Amygdala (tissue), 56 donors: ENCODE measurements at regions not wholly inside any gene's neighbourhood (a gene's known extent, or its start where the extent isn't known, plus 50 kb on each side); places are given as distances from the start of the nearest gene placed in this dataset.

Source experiments
- DNase-seq, 56 donors: peaks; one replicate each; lab custom pipeline; 2025; lab: John Stamatoyannopoulos, UW

DNA sequence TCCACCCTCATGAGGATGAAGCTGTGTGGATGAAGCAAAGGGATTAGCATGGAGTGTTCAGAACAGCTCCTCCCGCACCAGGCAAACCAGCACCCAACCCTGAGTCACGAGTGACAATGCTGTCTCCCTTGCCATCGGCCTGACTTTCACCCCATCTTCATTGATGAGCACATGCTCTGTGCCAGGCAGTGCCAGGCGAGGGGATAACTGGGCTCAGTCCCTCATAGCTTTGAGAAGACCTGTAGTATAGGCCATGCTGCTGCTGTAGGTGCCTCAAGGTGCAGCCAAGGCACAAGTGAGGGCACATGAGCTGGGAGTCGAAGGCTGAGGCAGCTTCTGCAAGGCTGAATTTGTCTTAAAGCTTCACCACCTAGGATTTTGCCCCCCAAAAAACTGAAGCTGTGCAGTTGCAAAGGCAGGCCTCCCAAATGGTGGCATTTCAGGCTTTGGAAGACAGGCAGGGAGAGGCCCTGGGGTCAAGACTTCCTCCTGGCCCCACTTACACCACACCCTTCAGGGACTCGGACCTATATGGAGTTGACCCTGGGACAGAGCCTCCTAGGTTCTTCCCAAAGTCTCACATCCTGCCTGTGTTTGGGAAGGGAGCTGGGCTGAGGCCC, 54.2 kb upstream of the GDF10 start:
- no peak for DNase-seq

DNA sequence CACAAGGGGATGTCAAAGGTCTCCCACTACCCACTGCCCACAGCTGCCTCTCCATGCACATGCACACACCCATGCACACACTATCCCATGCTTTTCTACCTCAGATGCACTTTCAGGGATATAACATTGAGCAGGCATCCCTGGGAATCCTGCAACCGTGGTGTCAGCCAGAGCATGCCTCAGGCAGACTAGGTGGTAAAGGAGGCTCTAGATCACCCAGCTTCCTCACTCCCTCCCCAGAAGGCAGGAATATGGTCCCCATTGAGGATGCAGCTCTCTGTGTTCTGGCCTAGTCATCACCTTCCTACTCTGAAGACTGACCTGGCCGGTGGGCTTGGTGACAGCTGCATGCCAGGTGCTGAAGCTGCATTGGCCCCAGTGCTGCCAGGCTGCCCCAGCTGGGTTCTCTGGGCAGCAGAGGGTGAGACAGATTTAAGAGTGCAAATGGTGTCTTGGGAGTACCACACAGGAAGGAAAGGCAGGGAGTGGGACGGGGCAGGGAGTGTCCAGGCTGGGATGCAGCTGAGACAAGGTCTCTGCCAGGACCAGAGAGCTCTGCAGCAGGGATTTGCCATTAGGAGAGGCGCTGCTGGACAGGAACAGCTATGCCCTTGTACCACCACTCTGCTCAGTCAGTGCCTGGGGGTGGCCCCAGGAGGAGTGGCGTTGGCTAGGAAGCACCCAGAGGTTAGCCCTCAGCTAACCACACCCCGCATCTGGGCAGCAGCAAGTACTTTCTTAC, 53.4 kb upstream of the GDF10 start:
- no peak for DNase-seq

DNA sequence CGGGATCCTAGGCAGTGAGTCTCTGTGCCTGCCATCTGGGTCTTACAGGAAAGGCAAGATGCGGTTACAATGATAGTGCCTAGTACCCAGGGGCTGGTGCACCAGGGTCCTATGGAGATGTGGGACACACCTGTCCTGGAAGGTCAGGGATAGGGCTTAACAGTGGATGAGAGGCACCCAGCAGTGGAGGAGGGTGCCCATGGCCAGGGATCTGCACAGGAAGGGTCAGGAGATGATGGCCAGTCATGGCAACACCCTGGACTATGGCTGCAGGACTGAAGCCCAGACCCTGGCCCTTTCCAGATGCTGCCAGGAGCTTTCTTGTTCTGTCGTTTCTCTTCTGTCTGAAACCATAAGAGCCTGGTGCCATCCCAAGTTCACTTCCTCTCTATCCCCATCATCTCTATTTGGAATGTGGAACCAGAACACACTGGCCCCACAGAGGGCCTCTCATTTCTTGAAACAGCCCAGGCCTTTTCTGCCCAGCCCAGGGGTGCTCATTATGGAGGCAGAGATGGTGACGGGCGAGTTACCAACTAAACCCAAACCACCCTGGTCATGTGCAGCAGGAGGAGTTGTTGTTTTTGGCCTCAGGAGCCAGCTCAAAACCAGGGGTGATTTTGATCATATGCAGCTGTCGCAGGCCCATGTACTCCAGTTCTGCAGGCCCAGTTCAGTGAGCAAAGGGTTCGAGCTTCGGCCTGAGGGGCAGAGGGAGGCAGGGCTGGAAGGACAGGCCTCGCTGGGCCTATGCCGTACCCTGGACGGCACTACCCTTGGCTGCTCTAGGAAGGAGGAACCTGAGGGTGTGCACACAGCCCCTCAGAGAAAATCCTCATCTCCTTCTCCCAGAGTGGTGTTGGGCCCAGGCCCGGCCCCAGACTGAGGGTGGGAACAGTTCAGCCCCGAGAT, 52.6 kb upstream of the GDF10 start:
- no peak for DNase-seq

DNA sequence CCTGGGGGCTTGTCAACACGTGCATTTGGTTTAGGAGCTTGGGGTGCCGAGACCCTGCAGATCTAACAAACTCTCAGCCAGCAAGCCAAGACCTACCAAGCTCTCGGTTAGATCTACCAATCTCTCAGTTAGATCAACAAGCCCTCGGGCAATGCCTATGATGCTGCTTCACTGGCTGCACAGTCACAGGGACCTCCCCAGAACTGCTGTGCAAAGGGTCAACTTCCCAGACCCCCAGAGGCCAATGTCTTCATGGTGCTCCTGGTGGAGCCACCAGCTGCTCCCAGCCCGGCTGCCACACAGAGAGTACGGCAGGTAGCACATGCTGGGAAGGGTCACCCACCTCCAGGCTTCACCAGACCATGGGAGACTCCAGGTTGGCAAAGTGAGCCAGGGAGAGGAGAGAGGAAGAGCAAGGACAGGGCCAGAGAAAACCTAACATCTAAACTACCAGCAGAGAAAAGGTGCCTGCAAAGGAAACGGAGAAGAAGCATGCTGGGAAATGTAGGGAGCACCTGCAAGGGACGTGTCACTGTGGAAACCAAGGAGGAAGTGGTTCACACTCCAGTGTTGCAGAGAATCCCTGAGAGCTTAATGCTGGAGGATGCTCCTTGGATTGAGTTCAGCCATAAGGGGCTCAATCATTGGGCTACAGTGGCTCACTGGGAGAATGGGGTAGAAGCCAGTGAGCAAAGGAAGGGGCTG, 51.5 kb upstream of the GDF10 start:
- DNase-seq = no peak

DNA sequence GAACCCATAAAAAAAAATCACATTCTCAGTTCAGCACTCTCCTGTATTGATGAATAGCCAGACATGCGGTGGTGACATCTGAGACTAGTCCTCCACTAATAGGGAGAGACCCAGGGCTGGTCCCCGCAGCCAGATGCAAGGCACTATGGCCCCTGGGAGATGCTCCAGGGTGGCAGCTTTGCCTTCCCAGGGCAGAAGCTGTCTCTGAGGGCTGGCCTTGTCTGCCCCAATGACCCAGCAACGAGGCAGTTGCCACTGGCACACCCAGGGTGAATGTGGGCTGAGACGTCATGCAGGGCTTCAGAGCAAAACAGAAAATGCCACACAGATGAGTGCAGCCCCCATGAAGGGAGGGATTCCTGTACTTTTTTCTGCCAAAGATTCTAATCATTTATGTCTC, 50.1 kb upstream of the GDF10 start:
- DNase-seq = no peak
